Fibroblast of upper back skin (primary cell): ENCODE measurements at regions not wholly inside any gene's neighbourhood (a gene's known extent, or its start where the extent isn't known, plus 50 kb on each side); places are given as distances from the start of the nearest gene placed in this dataset.

ENCODE experiments used
- DNase-seq: peaks from one replicate; pipeline ENCODE4 v3.0.0-alpha.2; 2013

DNA sequence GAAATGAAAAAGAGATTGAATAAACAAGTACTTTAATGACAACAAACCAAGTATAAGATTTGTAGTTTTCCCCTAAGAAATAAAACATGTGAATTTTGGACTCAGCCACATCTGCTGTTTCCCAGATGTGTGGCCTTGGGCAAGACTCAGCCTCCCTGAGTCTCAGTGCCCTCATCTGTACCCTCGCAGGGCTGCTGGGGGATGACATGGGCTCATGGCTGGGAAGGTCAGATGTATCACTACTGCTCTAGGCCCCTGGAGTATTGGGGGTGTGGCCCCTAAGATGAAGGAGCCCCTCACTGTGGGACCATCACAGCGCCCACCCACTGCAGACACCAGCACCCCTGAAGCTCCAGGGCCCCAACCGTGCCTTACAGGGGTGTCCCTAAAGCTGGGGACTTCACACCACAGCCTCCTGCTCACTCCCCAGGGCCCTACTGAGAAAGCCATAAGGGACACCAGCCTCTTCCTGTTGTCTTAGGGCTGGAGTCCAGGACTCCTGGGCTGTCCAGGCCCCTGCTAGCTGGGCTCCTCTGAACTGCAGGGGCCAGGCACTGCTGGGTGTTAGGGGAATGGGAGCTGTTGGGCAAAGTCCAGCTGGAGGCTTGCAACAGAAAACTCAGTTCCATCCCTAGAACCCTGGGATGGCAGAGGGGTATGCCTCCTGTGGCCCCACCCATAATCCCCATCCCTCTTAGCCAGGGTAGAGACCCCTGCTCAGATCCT lies 104.0 kb upstream of the WNT4 start:
- no peak for DNase-seq

DNA sequence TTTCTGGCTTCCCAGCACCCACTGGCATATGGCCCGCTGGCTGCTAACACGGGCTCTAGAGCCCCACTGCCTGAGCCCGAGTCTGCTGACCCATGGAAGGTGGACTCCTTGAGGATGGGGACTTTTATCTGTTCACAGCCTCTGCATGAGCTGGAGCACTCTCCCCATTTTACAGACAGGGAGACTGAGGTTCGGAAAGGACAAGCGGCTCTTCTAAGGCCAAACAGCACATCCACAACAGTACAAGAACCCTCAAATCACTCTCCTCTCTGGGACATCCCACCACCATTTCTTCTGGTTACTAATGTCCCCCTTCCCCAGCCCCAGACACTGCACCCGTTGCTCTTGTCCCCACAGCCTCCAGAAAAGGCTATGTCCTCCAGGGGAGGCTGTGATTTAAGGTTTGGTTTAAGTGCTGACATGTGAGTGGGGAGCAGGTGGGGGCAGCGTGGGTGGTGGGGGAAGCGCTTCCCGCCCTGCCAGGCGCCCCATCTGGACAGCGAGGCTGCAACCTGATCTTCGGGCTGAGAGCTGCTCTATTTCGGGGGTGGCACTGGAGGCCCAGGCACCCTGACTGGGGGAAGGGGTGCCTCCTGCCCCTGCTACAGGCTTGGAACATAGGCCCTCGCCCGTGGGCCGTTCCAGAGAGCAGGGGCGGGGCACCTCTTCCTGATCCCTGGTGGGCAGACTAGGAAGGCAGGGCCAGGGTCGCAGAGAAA lies 104.8 kb upstream of the WNT4 start:
- DNase-seq, result no peak

DNA sequence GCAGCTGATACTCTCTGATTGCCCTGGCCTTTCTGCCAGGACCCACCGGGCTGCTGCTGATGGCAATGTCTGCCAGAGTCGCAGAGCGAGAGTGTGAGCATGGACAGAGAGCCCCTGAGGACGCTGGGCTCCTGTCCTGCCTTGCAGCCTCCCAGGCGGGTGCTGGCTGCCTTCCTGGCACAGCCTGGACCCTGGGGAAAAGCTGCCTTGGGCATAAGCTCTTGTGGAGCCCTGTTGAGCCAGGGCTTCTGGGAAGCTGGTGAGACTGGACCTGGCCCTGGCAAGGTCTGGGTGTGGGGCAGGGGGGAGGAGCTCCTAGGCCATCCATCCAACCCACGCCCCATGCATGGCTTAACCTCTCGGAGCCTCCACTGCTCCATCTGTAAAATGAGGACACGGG lies 105.8 kb upstream of the WNT4 start:
- DNase-seq, result no peak

DNA sequence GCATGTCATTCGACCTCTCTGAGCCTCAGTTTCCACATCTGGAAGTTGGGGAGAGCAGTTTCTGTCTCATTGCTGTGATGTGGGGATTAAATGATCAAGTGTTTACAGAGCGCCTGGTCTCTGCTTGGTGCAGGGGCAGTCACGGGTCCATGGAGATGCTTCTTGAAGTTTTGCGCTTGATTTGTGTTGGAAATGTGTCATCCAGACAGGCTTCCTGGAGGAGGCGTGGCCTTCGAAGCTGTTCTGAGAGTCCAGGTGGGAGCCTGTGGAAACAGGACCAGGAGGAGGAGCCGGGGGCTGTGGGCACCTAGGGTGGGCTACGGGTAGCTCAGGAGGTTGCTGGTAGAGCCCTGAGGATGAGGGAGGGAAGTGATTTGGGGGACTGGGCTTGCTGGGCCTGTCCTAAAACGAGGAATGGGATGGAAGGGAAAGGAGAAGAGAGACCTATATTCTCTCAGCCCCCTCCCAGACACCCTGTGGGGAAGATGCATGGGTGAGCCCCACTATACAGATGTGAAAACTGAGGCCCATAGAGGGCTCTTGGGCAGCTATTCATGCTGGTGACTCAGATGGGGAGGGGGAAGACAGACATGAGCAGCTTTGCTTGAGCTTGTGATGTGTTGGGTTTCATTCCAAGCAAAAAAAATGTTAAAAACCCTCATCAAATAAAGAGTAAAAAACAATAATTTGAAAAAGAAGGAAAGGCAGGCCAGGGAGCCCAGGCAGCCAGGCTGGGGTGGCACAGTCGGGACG lies 107.2 kb upstream of the WNT4 start:
- no peak for DNase-seq

DNA sequence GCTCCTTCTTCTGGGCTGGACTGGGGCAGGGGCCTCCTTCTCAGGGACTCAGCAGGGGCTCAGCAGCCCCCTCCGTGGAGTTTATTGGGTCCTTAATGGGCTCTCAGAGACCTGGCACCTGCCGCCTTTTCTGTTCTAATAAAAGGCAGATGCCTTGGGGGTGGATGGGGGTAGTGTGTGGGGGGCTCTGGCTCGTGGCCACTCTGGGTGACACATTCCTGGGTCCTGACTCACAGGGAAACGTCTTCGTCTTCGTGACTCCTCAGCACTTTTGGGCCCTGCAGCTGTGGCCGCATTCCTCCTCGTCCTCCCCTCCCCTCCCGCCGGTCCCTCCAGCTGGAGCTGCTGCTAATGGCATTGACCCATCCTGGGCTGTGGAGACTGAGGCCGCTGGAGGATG lies 107.8 kb upstream of the WNT4 start:
- peak; percentile 30 for DNase-seq

DNA sequence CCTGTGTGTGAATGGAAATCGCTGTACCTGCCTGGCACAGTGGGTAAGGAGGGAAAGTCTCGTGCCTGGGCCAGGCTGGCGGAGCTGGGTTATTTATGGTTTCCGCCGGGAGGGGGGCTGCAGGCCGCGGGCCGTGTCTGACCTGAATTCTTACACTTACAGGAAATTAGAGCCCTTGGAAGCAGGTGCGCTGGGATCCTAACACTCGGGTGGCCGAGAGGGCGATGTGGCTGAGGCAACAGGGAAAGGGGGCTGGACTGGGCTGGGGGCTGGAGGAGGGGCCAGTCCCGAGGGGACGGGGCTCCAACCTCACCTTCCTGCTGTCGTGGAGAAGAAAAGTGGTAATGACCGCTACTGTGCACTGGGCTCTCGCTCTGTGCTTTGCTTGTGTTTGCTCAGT lies 109.4 kb upstream of the WNT4 start:
- DNase-seq, result no peak

DNA sequence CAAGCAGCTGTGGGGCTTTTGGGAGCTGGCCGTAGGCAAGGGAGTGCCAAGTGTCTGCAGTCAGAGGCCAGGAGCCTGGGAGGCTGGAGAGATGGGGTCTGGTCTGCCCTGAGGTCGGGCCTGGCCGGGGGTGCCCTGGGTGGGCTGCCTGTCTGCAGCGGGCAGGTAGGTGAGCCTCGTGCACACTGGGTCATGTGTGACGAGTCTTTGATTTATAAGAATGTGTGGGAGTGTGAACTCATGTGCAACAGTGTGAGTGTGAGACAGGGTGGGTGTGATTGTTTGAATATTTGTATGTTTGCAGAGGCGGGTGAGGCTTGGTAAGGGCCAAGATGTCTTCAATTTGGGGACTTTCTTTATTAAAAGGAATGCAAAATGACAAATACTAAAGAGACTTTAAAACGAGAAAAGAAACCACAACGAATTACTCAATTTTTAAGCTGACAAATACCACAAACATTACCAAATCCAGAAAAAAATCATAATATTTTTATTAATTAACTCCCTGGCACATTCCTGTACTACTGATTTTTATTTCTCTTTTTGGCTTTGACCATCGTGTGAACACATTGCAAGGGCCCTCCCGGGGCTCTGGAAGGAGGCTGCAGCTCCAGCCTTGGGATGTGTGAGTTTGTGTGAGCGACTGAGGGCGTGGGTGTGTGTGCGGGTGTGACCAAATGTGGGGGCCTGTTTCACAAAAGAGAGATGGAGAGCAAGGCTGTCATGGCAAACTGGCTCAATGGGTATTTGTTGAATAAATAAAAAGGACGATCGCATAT lies 110.3 kb upstream of the WNT4 start:
- no peak for DNase-seq

DNA sequence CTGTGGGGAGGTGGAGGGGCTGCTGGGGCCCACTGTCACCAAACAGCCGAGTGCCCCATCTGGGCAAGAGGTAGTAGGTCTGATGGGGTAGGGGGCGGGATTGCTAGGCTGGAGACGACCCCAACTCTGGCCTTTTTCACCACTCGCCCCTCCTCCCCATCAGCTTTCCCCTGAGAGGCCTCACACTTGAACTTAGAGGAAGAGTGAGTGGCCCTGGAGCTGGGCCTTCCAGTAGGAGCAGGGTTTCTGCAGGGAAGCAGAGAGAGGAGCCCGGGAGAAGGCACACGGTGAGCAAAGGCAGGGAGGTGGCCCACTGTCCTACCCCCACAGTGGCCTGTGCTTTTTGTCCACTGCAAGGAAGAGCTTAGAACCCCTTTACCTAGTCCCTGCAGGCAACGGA lies 111.9 kb upstream of the WNT4 start:
- DNase-seq, result no peak

DNA sequence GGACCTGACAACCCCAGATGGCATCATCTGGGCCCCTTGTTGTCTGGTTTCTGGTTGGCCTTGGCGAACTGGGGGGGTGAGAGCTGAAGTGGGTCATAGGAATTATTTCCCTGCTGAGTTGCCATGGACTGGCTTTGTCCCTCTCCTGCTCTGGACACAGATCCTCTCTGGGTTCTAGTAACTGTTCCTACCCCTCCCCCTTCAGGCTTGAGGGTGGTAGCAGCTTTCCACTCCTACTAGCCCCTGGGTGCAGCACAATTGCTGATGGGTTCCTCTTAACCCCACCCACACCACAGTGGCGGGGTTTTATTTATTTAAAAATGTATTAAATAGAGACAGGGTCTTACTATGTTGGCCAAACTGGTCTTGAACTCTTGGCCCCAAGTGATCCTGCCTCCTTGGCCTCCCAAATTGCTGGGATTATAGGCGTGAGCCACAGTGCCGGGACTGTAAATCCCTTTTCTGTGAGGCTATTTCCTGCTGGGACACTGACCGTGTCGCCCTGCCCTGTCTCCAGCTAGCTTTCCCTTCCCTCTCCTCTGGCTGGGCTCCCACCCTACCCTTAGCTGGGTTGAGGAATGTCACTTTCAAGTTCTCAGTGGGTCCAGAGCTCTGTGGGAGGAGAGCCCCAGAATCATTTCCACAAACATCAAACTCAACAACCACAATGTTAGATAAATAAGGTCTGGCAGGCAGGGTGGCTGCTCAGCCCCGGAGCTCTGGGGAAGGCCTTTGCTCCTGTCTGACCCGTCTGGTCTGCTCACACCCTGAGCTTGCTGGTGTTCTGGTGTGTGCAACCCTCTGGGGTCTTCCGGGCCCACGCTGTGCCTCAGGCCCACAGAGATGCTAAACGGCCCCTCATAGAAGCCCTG lies 112.7 kb upstream of the WNT4 start:
- DNase-seq, result no peak

DNA sequence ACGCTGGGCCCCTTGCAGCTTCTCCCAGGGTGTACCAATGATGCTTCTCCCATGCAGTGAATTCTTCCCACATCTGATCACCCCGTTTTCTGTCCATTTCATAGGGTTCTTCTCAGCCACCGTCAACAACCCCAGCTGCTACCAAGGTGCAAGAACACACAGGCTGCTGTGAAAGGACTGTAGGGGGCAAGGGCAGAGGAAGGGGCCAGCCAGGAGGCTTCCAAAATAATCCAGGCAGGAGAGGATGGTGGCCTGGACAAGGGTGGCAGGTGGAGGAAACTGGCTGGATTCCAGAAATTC lies 113.3 kb upstream of the WNT4 start:
- DNase-seq, result no peak

DNA sequence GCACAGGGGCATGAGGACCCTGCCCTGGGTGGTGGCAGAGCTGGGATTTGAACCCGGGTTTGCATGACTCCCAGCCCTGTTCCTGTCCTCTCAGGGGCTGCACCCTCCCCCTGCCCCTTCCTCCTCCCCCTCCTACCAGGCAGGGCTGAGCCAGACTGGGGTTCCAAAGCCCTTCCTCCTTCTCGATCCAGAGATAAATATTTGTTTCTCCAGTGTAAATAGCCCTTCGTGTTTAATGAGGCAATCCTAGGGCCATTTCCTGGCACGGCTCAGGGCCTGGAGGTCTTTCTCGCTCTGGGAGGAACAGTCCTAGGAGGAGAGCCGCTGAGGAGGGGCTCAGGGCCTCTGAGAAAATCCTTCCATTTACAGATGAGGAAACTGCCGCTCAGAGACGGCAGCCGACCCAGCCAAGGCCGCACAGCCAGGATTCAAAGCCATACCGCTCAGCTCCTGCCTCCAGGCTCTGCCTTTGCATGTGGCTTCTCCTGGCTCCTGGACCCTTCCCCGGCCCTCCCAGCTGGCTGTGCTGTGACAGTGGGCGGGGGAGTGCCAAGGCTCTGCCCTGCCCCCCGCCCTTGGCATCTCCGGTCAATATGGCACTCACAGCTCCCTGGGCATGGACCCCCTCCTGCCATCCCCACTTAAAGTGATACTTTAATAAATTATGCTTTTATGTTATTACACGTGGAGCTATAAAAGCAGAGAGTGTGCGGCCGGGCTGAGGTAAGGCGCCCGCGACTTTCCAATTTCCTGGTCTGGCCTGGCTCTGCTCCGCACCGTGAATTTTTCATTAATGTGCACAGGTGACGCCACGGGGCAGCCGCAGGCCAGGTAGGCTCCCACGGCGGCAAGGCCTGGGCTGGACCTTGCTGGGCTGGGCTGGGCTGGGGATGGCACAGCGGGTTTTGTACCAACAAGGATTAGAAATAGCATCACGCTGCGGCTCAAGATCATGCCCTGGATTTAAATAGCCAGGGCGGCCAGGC lies 114.7 kb upstream of the WNT4 start:
- DNase-seq, result no peak

DNA sequence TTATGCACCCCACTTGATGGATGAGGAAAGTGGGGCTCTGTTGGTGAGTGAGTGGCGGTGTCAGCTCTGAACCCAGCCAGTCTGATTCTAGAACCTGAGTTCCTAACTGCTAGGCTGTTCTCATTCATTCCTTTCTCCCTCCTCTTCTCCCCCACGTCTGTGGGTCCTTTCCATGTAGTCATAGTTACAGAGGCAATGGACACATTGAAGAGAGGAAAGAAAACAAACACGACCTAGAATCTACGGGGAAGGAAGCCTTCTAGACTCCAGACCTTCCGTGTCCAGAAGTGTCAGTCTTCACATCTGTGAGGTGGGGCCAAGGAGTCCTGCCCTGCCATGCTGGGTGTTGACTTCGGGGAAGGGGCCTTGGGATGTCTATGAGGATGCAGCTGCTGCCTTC lies 115.8 kb upstream of the WNT4 start:
- DNase-seq, result no peak

DNA sequence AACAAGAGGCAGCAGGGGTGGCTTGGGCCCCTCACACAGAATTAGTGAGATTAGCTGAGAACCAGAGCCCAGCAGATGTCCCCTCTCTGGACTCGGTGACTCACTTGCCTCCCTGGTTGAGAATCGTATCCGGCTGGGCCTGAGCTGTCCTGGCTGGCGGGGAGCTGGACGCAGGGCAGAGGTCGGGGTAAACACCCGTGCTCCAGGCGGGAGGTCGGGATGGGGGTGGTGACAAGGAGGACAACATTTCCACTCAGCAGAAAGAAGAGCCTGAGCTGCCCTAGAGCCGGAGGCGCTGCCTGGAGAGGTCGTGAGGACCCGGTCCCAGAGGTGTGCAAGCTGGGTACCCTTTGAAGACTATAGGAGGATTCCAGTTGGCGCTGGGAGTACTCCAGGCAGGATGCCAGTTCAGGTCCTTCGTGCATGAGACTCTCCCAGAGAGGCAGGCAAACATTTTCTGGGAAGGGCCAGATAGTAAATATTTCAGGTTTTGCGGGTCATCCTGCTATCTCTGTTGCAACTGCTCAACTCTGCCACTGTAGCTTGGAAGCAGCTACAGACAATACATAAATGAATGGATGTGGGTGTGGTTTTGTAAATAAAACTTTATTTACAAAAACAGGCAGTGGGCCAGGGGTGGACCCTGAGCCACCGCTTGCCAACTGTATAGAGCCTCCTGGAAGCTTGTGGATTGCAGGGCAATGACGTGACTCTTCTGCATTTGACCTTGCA lies 116.8 kb upstream of the WNT4 start:
- no peak for DNase-seq

DNA sequence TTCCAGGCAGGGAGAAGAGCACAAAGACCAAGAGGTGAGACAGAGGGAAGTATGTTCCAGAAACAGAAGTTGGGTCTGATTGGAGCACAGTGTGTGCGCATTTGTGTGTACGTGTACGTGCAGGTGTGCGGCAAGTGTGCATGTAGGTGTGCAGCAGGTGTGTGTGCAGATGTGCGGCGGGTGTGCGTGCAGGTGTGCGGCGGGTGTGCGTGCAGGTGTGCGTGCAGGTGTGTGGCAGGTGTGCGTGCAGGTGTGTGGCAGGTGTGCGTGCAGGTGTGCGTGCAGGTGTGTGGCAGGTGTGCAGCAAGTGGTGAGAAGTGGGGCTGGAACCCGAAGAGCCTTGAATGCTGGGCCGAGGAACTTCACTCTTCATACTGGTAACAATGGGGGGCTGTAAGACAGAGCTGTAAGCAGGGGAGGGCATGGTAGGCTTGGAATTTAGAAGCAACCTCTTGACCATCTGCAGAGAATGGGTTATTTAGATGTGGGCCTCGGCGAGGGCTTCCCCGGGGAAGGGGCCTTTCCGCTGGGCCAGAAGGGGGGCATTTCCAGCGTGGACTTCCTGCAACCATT lies 118.0 kb upstream of the WNT4 start:
- DNase-seq, result no peak

DNA sequence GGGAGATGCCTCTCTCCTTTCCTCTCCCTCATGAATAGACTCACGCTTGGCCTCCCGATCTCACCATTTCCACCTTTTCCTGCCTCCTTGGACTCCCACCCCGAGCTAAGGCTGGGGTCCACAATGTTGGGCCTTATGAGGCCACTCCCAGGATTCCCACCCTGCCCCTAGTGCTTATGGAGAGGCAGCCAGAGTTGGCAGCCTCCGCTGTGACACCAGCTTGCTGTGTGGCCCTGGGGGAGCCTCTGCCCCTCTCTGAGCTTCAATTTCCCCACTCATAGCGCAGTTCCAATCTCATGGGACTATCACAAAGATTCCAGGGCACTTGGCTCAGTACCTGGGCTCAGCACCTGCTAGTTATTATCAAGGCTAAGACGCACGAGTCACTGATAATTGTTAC lies 118.7 kb upstream of the WNT4 start:
- no peak for DNase-seq

DNA sequence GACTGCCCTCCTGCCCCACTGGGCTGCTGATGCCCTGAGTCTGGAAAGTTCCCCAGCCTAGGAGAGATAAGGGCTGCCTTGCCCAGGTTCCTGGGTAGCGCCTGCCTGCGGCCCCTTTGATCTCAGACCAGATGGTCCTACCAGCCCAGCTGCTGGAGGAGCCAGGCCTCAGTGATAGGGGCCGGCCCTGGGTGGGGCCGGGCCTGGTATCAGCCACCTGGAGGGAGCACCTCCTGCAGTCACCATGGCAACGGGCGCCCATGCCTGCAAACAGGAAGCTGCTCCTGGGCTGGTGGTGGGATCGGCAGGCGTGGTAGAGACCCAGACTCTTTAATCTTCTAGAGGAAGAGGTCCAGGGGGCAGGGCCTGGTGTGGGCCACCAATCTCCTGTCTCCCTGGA lies 119.7 kb upstream of the WNT4 start:
- no peak for DNase-seq

DNA sequence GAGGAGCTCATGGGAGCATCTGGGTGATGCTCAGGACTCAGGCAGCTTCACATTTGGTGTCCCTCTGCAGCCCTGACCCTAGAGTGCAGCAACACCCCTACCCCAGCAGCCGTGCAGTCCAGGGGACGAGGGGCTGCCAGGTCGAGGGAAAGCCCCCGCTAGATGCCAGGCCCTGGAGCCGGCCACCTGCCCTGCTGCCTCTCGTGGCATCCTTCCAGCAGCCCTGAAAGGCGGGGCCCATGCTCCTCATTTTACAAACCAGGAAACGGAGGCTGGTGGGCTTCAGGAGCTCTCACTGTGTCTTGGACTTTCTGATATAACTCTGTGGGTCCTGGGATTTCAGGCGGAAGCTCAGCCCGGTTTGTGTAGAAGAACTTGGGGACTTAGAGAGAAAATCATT lies 120.5 kb upstream of the WNT4 start:
- no peak for DNase-seq

DNA sequence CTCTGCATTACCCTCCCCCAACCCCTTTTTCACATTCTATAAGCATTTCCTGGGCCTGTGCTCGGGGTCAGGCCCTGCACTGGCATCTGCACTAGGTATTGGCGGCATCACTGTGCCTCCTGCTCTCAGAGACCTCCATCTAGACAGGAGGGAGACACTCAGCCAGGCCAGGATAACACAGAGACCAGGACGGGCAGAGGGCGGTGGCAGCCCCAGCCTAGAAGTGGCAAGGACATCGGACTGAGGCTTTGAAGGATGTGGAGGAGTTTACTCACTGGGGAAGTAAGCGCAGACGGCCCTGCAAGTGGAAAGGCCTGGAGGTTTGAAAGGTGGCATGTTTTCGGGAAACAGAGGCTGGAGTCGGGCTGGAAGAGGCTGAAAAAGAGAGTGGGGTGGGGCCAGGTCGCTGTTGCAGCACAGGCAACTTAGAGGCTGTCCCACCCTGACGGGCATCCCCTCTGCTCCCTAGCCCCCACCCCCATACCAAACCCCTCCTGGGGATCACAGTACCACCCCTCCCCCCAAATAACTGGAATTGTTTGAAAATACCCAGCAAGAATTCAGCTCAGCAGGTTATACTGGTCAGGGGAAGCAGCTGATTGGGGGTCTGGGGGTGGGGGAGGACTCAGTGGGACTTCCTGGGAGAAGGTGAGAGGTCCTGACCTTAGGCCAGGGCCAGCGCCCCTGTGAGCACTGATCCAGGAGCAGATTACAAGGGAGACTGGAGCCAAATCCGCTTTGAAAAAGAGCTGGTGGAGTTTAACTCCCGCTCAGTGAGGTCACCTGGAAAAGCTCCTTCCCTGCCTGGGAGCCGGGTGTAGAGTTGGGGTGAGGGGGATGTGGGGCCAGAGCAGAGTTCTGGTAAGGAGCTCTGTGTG lies 121.8 kb upstream of the WNT4 start:
- DNase-seq, result no peak

DNA sequence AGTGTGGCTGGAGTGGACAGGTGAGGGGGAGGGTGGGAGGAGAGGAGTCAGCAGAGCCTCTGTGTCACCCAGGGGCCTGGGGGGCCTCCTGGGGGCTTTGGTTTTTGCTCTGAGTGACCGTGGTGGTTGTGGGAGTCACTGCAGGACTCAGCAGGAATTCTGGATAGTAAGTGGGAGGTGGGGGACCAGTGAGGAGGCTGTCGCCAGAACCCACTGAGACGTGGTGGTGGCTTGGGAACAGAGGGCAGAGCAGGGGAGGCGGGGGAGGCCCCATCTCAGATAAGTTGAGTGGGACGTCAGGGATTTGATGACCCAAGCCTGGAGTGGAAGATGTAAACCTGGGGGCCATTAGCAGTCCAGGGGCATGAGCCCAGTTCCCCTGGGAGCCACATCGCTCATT lies 123.2 kb upstream of the WNT4 start:
- no peak for DNase-seq
